8988T (cell line): ENCODE measurements at regions not wholly inside any gene's neighbourhood (a gene's known extent, or its start where the extent isn't known, plus 50 kb on each side); places are given as distances from the start of the nearest gene placed in this dataset.
"Not testable (repeated sequence)": the region's sequence is repeated elsewhere in the genome, so short reads cannot be mapped to it uniquely, and the experiment has no call there.

Experiments
- DNase-seq: peaks from one replicate; pipeline ENCODE4 v3.0.0; 2011

DNA sequence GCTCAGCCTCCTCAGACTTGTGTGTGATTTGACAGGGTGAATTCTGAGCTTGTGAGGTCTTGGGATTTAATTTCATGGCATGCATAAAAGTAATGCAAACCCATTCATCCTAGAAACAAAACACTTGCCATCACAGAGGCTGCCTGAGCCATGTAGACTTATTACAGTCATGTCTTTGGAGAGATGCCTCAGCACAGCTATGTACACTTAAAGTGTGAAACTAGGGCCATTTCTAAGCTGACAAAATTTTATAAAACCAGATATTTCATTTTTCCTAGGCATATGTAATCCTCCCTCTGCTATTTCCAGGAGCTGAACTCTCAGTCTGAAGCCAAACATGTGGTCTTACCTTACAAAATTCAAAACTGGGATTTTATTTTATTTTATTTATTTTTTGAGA is 322.2 kb upstream of the SPHKAP start:
- no peak for DNase-seq

GRCh38 chr2:228493852-228494251 is 312.4 kb upstream of the SPHKAP start:
- no peak for DNase-seq

DNA sequence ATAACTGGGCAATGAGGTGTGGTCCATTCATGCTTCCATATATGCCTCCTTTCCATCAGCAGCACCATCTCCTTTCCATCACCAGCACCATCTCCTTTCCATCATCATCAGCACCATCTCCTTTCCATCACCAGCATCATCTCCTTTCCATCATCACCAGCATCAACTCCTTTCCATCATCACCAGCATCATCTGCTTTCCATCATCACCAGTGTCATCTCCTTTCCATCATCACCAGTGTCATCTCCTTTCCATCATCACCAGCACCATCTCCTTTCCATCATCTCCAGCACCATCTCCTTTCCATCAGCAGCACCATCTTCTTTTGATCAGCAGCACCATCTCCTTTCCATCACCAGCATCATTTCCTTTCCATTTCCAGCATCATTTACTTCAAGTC is 297.5 kb upstream of the SPHKAP start:
- no peak for DNase-seq

DNA sequence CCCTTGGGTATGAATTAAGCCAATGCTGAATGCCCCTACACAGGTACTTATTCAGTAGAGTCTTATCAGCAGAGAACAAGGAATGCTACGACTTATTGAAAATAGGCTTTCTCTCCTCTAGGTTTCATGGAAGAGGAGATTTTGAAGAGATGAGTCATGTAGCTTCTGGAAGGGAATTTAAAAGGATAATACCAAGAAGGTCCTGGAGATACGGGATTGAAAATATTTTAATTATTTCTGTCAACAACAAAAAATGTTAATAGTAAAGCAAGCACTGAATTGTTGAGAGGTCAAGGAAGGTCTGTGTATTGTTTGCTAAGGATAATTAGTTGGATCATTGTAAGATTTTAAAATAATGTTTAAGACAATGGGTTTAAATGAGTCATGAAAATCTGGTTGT is 293.0 kb upstream of the SPHKAP start:
- DNase-seq: no peak

DNA sequence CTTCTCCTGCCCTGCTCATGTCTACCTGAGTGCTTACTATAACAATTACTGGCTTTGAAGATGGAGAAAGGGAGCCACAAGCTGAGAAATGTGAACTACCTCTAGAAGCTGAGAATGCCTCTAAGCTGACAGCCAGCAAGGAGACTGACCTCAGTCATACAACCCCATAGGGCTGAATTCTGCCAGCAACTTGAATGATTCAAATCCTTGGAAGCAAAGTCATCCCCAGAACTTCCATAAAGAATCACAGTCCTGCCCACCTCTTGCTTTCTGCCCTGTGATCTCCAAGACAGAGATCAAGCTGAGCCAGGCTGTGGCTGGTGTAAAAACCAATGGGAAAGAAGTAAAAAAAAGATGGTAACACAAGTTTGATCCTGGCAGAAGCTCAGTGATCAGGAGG is 288.2 kb upstream of the SPHKAP start:
- no peak for DNase-seq

- no peak for DNase-seq
Observed at GRCh38 chr2:228466851-228467250, 285.4 kb upstream of the SPHKAP start.

DNA sequence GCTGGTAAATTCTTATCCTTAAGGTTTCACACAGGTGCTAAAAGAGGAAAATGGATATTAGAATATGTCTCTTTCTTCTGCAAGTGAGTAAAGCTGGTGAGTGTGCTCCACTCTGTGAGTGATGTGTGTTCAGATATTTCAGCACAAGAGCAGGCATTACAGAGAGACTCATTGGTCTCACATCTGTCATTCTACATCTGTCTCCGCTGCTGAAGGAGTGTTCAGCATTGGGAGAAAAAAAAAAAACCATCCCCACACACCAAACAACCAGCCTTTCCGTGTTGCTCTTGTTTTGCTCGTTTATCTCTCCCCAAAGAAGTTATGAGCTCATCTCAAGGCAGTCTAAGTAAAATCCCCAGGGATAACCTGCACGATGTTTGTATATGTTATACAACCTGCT is 283.9 kb upstream of the SPHKAP start:
- no peak for DNase-seq

GRCh38 chr2:228458364-228458763 is 276.9 kb upstream of the SPHKAP start:
- DNase-seq: no peak

DNA sequence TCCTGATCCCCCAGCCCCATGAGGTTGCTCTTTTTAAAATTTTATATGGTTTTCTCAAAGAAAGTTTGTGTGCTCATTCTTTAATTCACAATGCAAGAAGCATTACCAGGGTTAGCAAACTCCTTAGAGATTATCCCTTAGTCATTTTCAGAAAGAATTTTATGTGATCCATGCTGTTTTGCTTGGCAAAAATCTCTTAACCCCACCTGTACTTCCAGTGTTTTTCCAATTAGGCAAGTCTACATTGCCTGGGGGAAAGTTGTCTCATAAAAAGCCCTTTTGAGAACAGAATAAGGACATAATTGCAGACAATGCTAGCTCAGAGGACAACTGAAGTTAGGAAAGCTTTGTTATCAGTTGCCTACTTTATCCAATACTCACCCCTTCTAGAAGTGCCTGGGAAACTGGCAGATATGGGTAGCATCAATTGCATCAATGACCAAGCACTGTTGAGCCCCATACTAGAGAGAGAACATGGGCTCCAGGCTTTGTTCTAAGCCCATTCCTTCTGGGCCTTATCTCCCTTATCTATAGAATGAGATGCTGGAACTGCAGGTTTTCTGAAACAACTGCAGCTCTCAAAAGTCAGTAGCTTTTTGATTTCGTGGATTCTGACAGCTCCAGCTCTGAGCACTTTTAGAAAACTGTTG is 265.9 kb upstream of the SPHKAP start:
- DNase-seq: no peak

GRCh38 chr2:228446734-228447133 is 265.2 kb upstream of the SPHKAP start:
- DNase-seq: no peak

DNA sequence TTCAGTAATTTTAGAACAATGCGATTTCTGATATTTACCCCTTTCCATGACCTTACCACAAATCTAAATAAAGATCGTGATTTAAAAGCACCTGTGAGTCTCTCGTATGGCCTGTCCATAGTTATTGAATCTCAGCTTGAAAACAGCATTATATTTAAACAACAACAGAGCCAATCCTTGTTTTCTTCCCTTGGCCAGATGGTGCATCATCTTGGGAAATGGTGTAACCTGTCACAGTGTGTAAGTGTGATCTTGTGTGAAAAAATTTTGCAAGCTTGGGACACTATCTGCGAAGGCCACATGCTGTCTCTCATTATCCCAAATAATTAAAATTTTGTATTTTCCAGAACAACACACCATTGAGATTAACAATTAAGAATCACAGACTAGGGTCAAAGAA is 262.7 kb upstream of the SPHKAP start:
- no peak for DNase-seq

DNA sequence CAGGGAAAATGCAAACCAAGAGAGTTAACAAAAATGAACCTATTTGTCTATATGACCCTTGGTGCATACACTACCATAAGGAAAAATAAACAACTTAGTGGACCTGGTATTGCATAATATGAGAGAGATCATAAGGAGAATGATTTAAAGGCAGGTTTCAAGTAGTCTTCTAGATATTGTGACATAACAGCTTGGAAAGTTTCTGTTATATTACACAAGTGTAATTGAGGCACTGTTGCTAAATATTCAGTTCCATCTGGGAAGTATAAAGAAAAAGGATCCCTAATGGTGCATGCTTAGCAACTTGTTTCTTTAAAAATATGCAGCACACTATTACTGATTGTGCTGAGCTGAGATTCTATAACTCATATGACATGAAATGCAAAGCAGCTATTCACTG is 252.2 kb upstream of the SPHKAP start:
- DNase-seq: no peak

GRCh38 chr2:228432116-228432515 is 250.6 kb upstream of the SPHKAP start:
- no peak for DNase-seq

GRCh38 chr2:228430986-228431385 is 249.5 kb upstream of the SPHKAP start:
- no peak for DNase-seq

- no peak for DNase-seq
Observed at GRCh38 chr2:228426502-228427216, 245.2 kb upstream of the SPHKAP start.

GRCh38 chr2:228425411-228426060 is 244.0 kb upstream of the SPHKAP start:
- DNase-seq: not testable (repeated sequence)

DNA sequence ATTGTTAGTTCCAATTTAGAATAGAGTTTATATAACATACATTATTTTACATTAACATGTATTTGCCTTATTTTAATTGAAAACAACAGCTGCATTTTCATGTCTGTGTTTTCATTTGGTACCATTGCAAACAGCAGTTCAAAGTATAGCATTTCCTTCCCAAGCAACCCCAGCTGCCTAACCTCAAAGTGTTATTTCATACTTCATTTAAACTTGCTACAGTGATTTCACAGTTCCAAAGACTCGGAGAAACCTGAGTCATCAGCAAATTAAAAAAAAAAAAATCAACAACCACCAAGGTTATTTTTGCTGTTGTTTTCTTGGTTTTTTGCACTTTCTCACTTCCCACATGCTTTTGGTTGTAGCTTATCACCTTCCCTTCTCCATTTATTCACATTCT is 236.5 kb upstream of the SPHKAP start:
- no peak for DNase-seq

- DNase-seq: no peak
Observed at GRCh38 chr2:228417526-228417925, 236.0 kb upstream of the SPHKAP start.

DNA sequence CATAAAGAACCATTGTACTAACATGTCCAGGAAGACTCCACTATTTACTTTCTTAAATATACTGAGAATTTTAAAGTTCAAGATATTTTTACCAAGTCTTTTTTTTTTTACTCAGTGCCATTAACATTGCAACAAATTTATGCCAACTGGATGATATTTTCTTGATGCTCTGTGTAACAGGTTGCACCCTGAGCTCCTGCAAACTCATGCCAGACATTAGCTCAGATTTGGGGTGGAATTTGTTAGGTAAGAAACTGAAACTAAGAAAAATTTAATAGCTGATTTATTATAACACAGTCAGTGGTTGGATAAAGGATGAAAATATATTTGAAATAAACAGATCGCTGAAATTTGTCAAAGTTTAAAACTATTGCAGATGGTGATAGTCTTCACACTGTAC is 228.6 kb upstream of the SPHKAP start:
- DNase-seq: no peak

DNA sequence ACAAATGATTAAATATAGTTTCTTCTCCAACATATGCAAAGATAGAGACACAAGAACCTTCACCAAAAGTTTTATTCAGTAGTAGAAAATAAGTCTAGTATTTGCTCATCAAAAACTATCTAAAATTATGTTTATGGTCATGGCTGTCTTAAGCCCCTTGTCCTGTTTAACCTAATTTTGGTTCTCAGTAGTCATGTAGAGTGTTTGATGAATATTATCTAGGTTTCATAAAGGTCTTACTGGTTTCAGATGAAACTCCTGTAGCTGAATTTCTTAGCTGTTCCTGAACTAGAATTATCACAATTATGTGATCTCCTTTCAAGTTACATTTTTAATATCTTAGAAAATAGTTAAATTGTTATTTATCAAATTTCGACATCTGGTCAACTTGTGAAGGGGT is 228.0 kb upstream of the SPHKAP start:
- no peak for DNase-seq

GRCh38 chr2:228408529-228409227 is 227.2 kb upstream of the SPHKAP start:
- no peak for DNase-seq

GRCh38 chr2:228407821-228408220 is 226.3 kb upstream of the SPHKAP start:
- DNase-seq: no peak

GRCh38 chr2:228401065-228401912 is 219.8 kb upstream of the SPHKAP start:
- DNase-seq: no peak
